Amygdala (tissue), 56 donors: ENCODE measurements at regions not wholly inside any gene's neighbourhood (a gene's known extent, or its start where the extent isn't known, plus 50 kb on each side); places are given as distances from the start of the nearest gene placed in this dataset.

Experiments
- DNase-seq, 56 donors: peaks; one replicate each; lab custom pipeline; 2025; lab: John Stamatoyannopoulos, UW

GRCh38 chr10:62453274-62453673, 79.1 kb downstream of the ZNF365 start:
- DNase-seq = no peak

- DNase-seq = no peak
These were observed 80.7 kb downstream of the ZNF365 start for GRCh38 chr10:62454687-62455397.

- DNase-seq = no peak
These were observed 82.5 kb downstream of the ZNF365 start for GRCh38 chr10:62456611-62457101.

DNA sequence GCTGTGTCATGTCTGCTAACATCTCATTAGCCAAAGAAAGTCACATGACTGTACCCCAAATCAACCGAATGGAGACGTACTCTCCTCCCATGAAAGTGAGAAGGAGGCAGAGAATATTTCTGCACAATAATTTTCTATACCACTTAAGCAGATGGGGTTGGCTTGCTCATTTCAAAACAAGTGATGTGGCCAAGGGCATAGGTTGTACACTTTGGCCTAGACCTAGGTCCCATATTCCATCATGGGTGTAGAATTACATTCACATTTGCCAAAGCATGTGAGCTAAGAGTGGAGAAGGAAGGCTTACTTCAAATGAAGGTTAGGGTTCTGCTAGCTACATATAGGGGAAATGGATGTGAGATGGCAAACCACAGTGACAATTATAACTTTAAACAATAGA, 83.0 kb downstream of the ZNF365 start:
- DNase-seq = no peak

GRCh38 chr10:62457598-62457997, 83.4 kb downstream of the ZNF365 start:
- no peak for DNase-seq

GRCh38 chr10:62459072-62459471, 84.9 kb downstream of the ZNF365 start:
- no peak for DNase-seq

DNA sequence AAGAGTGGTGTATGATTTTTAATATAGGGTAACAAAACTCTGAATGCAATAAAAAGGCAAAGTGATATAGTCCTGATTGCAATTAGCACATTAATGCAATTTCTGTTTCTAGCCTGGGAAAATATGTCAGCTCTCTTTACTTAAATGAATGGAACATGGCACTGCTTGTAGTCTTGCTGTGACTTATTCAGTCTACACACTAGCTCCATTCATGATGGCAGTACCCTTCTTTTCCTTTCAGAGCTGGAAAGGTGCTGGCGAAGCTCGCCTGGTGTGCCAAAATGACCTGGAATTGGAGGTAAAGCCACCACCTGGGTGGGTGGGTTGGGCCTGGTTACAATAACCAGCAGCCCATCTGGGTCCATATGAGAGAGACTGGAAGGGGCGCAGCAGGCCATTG, 85.3 kb downstream of the ZNF365 start:
- DNase-seq = no peak

DNA sequence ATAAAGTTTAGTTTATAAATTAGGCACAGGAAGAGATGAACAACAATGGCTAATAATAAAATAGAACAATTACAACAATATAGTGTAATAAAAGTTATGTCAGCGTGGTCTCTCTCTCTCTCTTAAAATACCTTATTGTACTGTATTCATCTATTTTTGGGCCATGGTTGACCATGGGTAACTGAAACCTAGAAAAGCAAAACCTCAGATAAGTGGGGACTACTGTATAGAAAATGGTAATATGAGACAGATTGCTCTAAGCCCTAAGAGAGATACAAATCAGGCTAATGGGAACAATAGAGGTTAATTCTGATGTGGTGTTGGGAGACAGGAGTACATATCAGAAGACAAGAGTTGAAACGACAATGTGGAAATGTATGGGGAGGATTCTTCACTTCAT, 86.2 kb downstream of the ZNF365 start:
- DNase-seq = no peak

- no peak for DNase-seq
These were observed 87.0 kb downstream of the ZNF365 start for GRCh38 chr10:62461120-62461519.

DNA sequence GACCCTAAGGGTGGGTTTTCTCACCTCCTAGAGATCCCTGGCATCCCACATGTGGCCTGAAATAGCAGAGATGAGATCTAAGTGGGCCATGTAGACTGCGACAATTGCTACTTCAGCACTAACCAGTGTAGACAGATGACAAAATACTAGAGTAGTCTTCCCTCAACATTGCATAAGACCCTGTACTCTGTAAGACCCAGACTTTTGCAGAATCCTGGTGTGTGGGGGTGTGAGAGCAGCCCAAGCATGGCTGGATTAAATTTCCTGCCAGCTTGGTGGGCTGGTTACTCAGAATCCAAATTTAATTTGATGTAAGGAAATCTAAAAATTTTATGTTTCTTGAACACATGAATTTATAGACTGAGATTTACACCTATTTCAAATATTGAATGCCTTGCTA, 88.3 kb downstream of the ZNF365 start:
- no peak for DNase-seq

DNA sequence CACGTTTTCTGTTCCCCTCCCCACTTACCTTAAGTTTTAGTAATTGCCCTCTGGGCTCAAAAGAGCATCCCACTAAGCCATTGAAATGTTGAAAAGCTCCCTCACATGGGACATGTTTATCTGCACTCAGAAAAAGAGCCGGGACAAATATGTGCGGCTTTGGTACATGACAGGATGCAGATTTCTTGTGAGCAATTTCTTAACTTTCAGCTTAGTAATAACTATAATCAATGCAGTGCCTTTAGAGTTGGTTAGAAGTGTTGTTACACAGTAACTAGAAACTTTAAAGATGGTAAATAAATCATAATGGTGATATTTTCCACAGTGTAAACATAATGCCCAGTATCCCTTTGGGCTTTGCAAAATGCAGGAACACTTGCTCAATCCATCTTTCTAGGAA, 89.2 kb downstream of the ZNF365 start:
- no peak for DNase-seq

DNA sequence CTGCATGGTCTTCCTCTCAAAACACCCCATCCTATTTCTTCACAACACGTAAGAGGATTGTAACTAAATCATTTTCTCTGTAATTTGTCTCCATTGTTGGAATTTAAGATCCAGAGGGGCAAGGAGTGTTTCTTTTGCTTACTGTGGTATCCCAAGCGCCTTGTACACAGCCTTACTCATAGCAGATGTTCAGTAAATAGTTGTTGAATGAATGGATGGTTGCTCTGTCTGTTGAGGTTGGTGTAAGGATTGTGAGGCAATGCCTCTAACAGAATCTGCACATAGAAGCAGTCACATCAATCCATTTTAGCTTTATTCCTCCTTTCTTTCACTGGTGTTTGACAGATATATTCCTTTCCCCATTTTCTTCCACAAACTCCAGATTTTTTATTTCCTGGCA, 90.1 kb downstream of the ZNF365 start:
- DNase-seq = no peak

DNA sequence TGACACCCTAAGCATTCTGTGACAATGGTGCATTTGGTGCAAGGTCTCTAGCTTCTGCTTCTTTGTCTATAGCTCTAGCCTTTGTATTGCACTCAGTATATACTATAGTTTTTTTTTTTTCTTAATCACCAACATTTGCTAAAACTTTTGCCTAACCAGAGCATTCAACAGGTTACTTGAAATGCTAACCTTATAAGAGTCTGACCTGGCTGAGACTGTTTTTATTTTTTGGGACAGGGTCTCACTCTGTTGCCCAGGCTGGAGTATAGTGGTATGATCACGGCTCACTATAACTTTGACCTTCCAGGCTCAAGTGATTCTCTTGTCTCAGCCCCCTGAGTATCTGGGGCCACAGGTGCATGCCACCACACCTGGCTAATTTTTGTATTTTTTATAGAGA, 92.4 kb downstream of the ZNF365 start:
- DNase-seq = no peak

DNA sequence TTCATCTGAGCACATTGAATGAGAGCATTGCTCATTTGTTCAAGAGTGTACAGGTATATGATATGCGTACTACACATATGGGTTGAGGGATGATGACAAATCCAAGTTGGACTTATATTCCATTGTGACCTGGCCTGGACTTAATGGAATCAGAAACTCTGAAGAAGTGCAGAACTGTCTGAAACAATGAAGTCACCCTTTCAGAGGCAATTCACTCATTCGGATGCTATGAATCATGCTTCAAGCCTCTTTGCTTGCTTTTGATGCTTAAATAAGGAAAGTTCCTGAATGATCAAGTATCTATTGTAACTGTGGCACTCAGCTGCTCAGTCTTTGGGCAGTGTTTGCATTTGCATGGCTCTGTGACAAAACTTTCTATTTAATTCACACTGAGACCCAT, 93.4 kb downstream of the ZNF365 start:
- DNase-seq = no peak

DNA sequence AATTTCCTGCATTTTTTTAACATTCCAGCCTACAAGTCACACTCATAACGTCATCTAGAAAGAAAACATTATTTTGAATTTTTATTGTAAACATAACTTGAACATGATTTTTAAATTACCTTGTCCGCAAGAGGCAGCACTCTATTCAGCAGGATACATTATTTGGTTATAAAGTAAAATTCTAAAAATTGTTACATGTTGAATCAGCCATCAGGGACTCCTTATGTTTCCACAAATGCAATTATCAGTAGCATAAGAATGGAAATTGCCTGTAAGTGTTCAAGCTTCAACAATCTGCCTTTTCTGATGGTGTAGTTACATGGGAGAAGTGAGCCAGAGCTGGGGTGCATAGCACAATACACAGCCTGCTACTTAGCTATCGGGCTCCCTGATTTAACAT, 97.5 kb downstream of the ZNF365 start:
- DNase-seq = no peak

DNA sequence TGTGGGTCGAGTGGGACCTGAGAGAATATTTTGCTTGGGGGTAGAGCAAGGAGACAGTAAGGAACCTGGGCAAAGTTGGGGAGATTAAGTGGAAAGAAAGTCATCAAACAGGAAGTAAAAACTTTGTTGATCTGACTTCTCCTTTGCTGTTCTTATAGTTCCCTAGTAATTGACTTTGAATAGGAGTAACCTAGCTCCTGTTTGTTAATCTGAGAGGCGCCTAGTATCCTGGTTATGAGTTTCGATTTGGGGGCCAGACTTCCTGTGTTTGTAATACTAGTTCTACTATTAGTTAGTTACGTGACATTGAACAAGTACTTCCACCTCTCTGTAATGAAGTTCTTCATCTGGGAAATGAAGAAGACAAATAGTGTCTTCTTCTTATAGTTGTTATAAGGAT, 99.1 kb downstream of the ZNF365 start:
- no peak for DNase-seq

DNA sequence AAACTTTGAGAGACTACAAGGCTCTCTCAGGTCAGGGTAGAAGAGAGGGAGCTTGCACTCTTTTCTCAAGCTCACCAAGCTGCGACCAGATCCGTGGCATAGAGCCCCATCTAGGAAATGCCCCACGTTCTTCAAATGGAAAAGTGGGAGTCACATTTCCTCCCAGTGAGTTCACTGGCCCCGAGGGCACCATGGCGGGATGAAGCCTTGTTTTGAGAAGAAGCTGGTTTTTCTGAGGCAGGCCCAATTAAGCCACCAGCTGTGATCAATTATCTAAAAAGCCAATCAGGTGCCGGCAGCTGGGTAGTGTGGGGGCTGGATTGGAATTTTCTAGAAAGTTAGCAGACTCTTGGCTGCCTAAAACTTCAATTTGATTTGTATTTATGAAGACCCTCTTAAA, 101.4 kb downstream of the ZNF365 start:
- no peak for DNase-seq

GRCh38 chr10:62479523-62479922, 105.4 kb downstream of the ZNF365 start:
- no peak for DNase-seq

DNA sequence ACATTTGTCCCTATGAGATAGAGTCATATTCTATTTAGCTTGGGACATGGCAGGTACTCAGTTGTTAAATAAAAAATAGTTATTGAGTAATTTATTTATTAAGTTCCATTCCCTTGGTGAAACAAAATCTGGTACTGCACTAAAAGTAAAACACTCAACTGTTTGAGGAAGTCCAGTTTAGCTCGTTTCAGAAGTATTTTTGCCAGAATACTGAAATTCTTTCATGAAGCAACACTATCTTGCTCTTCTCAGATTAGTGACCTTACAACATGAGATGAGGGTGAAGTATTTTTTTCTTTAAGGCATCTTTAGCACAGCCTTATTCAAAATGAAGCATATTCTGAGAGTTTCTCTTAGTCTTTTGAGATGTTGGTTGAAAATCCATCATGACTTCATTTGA, 106.0 kb downstream of the ZNF365 start:
- DNase-seq = no peak

DNA sequence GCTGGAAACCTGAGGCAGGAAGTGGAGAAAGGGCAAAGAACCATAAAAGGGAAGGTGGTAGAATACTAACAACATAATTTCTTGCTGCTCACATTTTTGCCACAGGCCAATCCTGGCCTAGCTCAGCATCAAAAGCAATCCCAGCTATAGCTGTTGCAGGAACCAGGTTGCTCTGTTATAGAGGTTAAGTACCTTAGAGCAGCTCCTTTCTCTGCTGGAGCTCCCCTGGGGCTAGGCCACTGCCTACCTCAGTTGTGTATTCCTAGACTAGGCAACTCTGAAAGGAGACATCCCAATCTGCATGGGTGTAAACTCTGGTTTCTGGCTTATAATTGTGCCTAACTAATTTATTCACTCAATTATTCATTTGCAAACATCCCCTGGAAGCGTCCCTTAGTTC, 108.4 kb downstream of the ZNF365 start:
- DNase-seq = no peak

DNA sequence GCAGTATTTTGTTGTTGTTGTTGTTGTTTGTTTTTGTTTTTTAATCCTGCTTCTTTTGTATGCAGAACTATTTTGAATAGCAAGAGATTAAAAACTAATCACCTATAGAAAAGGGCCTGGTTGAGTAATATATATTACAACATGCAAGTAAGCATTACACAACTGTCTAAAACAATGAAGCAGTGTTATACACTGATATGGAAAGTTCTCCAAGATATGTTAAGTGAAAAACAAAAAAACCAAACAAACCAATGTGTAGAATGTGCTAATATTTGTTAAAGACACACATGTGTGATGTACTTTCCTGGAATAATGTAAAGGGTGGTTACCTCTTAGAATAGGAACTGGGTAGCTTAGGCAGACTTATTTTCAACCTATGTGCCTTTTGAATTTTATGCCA, 117.4 kb downstream of the ZNF365 start:
- no peak for DNase-seq

GRCh38 chr10:62492012-62492869, 118.1 kb downstream of the ZNF365 start:
- DNase-seq = no peak
